NCI-H1694 treated with DMSO at 0.1 percent for 48 hours (cell line): ENCODE measurements at regions not wholly inside any gene's neighbourhood (a gene's known extent, or its start where the extent isn't known, plus 50 kb on each side); places are given as distances from the start of the nearest gene placed in this dataset.

Source experiments
- DNase-seq: peaks from one replicate; lab custom pipeline; 2025; lab: John Stamatoyannopoulos, UW

- no peak for DNase-seq
Observed at GRCh38 chr3:168889666-168890065, 773.8 kb downstream of the MECOM start.

GRCh38 chr3:168888781-168889180 is 774.7 kb downstream of the MECOM start:
- DNase-seq, result no peak

GRCh38 chr3:168885028-168885427 is 778.5 kb downstream of the MECOM start:
- DNase-seq, result no peak

GRCh38 chr3:168884353-168884903 is 779.1 kb downstream of the MECOM start:
- no peak for DNase-seq

- no peak for DNase-seq
Observed at GRCh38 chr3:168883145-168883544, 780.4 kb downstream of the MECOM start.

- DNase-seq, result no peak
Observed at GRCh38 chr3:168881804-168882203, 781.7 kb downstream of the MECOM start.

- DNase-seq, result no peak
Observed at GRCh38 chr3:168878655-168879054, 782.9 kb upstream of the GOLIM4 start.

- DNase-seq, result no peak
Observed at GRCh38 chr3:168877899-168878298, 782.2 kb upstream of the GOLIM4 start.

- DNase-seq, result no peak
Observed at GRCh38 chr3:168876346-168877035, 780.8 kb upstream of the GOLIM4 start.

- DNase-seq, result no peak
Observed at GRCh38 chr3:168872826-168873225, 777.1 kb upstream of the GOLIM4 start.

- DNase-seq, result no peak
Observed at GRCh38 chr3:168870892-168871291, 775.2 kb upstream of the GOLIM4 start.

GRCh38 chr3:168865022-168865551 is 769.4 kb upstream of the GOLIM4 start:
- DNase-seq, result peak; percentile 7

GRCh38 chr3:168864107-168865021 is 768.6 kb upstream of the GOLIM4 start:
- no peak for DNase-seq

- DNase-seq, result no peak
Observed at GRCh38 chr3:168863561-168863960, 767.8 kb upstream of the GOLIM4 start.

- no peak for DNase-seq
Observed at GRCh38 chr3:168862466-168862865, 766.7 kb upstream of the GOLIM4 start.

- DNase-seq, result no peak
Observed at GRCh38 chr3:168860592-168860991, 764.9 kb upstream of the GOLIM4 start.

- DNase-seq, result no peak
Observed at GRCh38 chr3:168860028-168860427, 764.3 kb upstream of the GOLIM4 start.

GRCh38 chr3:168859574-168859973 is 763.9 kb upstream of the GOLIM4 start:
- DNase-seq, result no peak

- DNase-seq, result no peak
Observed at GRCh38 chr3:168859143-168859542, 763.4 kb upstream of the GOLIM4 start.

- no peak for DNase-seq
Observed at GRCh38 chr3:168858327-168858726, 762.6 kb upstream of the GOLIM4 start.

- no peak for DNase-seq
Observed at GRCh38 chr3:168850109-168850508, 754.4 kb upstream of the GOLIM4 start.

GRCh38 chr3:168847291-168847883 is 751.7 kb upstream of the GOLIM4 start:
- peak; percentile 14 for DNase-seq
